PFSK-1 (cell line): ENCODE measurements at regions not wholly inside any gene's neighbourhood (a gene's known extent, or its start where the extent isn't known, plus 50 kb on each side); places are given as distances from the start of the nearest gene placed in this dataset.

Source experiments
- FOXP2 ChIP-seq: optimal IDR thresholded peaks from 2 replicates; pipeline ENCODE3; 2011; ENCODE audit warnings: borderline replicate concordance, control low read depth, inconsistent platforms; ENCODE audit not compliant: insufficient read depth; ENCODE audit errors: extremely low read length, extremely low read depth
- POLR2AphosphoS5 ChIP-seq: IDR thresholded peaks from 2 replicates; pipeline ENCODE4 v1.6.1; 2012; ENCODE audit warnings: low read depth, mild to moderate bottlenecking, control low read depth, low read length, moderate library complexity
- REST ChIP-seq, 2 experiments: IDR thresholded peaks; 2 replicates each; pipeline versions ENCODE4 v1.6.1 to v1.8.0; 2011 to 2012; ENCODE audit warnings: low read depth in 2 of 2, low read length in 2 of 2, control low read depth in 1 of 2, inconsistent platforms in 1 of 2, mild to moderate bottlenecking in 1 of 2, moderate library complexity in 1 of 2; ENCODE audit not compliant: insufficient read depth in 1 of 2
- SIN3A ChIP-seq: IDR thresholded peaks from 2 replicates; pipeline ENCODE4 v1.6.1; 2012; ENCODE audit warnings: mild to moderate bottlenecking, low read length, moderate library complexity, borderline replicate concordance; ENCODE audit not compliant: insufficient read depth
- TAF1 ChIP-seq: IDR thresholded peaks from 2 replicates; pipeline ENCODE4 v1.6.1; 2012; ENCODE audit warnings: low read length, control low read depth, borderline replicate concordance; ENCODE audit not compliant: insufficient read depth

- TF ChIP-seq TAF1, result no peak
- no peak for TF ChIP-seq POLR2AphosphoS5
- TF ChIP-seq REST (IDR thresholded peaks at IDR 0.05; ENCODE audit: insufficient read depth in 1 of 2, low read depth in 2 of 2, low read length in 2 of 2), result no peak
- no peak for TF ChIP-seq SIN3A
- no peak for TF ChIP-seq FOXP2
Observed at GRCh38 chr2:188235364-188235763, 56.3 kb upstream of the GULP1 start.
